GM18517 (cell line): ENCODE measurements at regions not wholly inside any gene's neighbourhood (a gene's known extent, or its start where the extent isn't known, plus 50 kb on each side); places are given as distances from the start of the nearest gene placed in this dataset.
"Not testable (repeated sequence)": the region's sequence is repeated elsewhere in the genome, so short reads cannot be mapped to it uniquely, and the experiment has no call there.

Experiments
- ATAC-seq: cut with Tn5 transposase; IDR thresholded peaks from one replicate; pipeline ENCODE4 v1.9.1; 2021; ENCODE audit warnings: mild to moderate bottlenecking, moderate library complexity; ENCODE audit not compliant: unreplicated experiment

GRCh38 chr12:131249246-131250027 is 295.7 kb downstream of the ADGRD1 start:
- ATAC-seq = no peak

- no peak for ATAC-seq
Measured at GRCh38 chr12:131250028-131250950, 296.6 kb downstream of the ADGRD1 start.

GRCh38 chr12:131250951-131251315 is 297.2 kb downstream of the ADGRD1 start:
- ATAC-seq = no peak

GRCh38 chr12:131251336-131252101 is 297.8 kb downstream of the ADGRD1 start:
- no peak for ATAC-seq

GRCh38 chr12:131253376-131254026 is 299.8 kb downstream of the ADGRD1 start:
- no peak for ATAC-seq

- ATAC-seq = no peak
Measured at GRCh38 chr12:131254374-131254773, 300.7 kb downstream of the ADGRD1 start.

- ATAC-seq = no peak
Measured at GRCh38 chr12:131258398-131258797, 304.7 kb downstream of the ADGRD1 start.

GRCh38 chr12:131260251-131260905 is 306.7 kb downstream of the ADGRD1 start:
- no peak for ATAC-seq

GRCh38 chr12:131260954-131261353 is 307.2 kb downstream of the ADGRD1 start:
- no peak for ATAC-seq

- ATAC-seq = no peak
Measured at GRCh38 chr12:131261906-131262305, 308.2 kb downstream of the ADGRD1 start.

GRCh38 chr12:131263626-131264025 is 309.9 kb downstream of the ADGRD1 start:
- ATAC-seq = no peak

- no peak for ATAC-seq
Measured at GRCh38 chr12:131264635-131265034, 310.9 kb downstream of the ADGRD1 start.

GRCh38 chr12:131266591-131267467 is 313.1 kb downstream of the ADGRD1 start:
- no peak for ATAC-seq

GRCh38 chr12:131267576-131267975 is 313.9 kb downstream of the ADGRD1 start:
- no peak for ATAC-seq

GRCh38 chr12:131268123-131268522 is 314.4 kb downstream of the ADGRD1 start:
- not testable (repeated sequence) for ATAC-seq

- ATAC-seq = not testable (repeated sequence)
Measured at GRCh38 chr12:131268571-131268970, 314.9 kb downstream of the ADGRD1 start.

- ATAC-seq = no peak
Measured at GRCh38 chr12:131269551-131269950, 315.8 kb downstream of the ADGRD1 start.

GRCh38 chr12:131269977-131270376 is 316.3 kb downstream of the ADGRD1 start:
- not testable (repeated sequence) for ATAC-seq

- no peak for ATAC-seq
Measured at GRCh38 chr12:131271724-131272123, 318.0 kb downstream of the ADGRD1 start.
